OCI-LY7 (cell line): ENCODE measurements at regions not wholly inside any gene's neighbourhood (a gene's known extent, or its start where the extent isn't known, plus 50 kb on each side); places are given as distances from the start of the nearest gene placed in this dataset.

Experiments
- EZH2phosphoT487 ChIP-seq: fragments of 200-600 bp; sonication (generic); IDR thresholded peaks from 2 replicates; pipeline ENCODE4 v1.6.1; 2018; ENCODE audit warnings: low read depth, borderline replicate concordance, mild to moderate bottlenecking, mixed run types, antibody characterized with exemption, low read length, moderate library complexity, mixed read lengths
- TF ChIP-seq, protein P1 (sequence below): fragments of 200-600 bp; sonication (generic); conservative IDR thresholded peaks from 2 replicates; pipeline ENCODE4 v1.5.1; 2014; ENCODE audit warnings: mild to moderate bottlenecking, antibody characterized with exemption, low read length, moderate library complexity, mixed read lengths

DNA sequence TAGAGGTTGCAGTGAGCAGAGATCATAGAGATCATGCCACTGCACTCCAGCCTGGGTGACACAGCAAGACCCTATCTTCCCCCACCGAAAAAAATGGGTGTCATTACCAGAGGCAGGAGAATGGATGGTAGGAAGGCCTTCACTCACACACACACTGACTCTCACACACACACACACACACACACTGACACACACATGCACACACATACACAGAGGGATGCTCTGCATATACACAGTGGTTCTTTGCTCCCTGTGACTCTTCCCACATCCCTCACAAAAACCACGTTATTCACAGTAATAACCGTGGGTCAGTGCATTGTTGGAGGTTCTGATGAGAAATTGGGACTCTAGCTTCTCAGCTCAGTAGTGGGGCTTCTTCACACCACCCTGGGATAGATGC lies 300.2 kb upstream of the N4BP1 start:
- TF ChIP-seq, protein P1, sequence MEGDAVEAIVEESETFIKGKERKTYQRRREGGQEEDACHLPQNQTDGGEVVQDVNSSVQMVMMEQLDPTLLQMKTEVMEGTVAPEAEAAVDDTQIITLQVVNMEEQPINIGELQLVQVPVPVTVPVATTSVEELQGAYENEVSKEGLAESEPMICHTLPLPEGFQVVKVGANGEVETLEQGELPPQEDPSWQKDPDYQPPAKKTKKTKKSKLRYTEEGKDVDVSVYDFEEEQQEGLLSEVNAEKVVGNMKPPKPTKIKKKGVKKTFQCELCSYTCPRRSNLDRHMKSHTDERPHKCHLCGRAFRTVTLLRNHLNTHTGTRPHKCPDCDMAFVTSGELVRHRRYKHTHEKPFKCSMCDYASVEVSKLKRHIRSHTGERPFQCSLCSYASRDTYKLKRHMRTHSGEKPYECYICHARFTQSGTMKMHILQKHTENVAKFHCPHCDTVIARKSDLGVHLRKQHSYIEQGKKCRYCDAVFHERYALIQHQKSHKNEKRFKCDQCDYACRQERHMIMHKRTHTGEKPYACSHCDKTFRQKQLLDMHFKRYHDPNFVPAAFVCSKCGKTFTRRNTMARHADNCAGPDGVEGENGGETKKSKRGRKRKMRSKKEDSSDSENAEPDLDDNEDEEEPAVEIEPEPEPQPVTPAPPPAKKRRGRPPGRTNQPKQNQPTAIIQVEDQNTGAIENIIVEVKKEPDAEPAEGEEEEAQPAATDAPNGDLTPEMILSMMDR: no peak
- no peak for TF ChIP-seq EZH2phosphoT487
